A673 (cell line): ENCODE measurements at regions not wholly inside any gene's neighbourhood (a gene's known extent, or its start where the extent isn't known, plus 50 kb on each side); places are given as distances from the start of the nearest gene placed in this dataset.

ENCODE experiments used
- CTCF ChIP-seq: fragments of 300-800, 200-600 bp; sonication (generic); conservative IDR thresholded peaks from 2 replicates; pipeline ENCODE4 v1.5.1; 2017; ENCODE audit warnings: low read depth, mild to moderate bottlenecking, antibody characterized with exemption, low read length, moderate library complexity, mixed read lengths
- EZH2 ChIP-seq: fragments of 200-600 bp; sonication (generic); IDR thresholded peaks from 2 replicates; pipeline ENCODE4 v1.6.1; 2017; ENCODE audit warnings: borderline replicate concordance, low read depth, mild to moderate bottlenecking, mixed read lengths, antibody characterized with exemption, low read length; ENCODE audit not compliant: poor library complexity, severe bottlenecking

GRCh38 chr2:14342313-14342712 lies 290.2 kb upstream of the LRATD1 start:
- TF ChIP-seq CTCF, result no peak
- no peak for TF ChIP-seq EZH2
